ENCODE measurements at regions not wholly inside any gene's neighbourhood (a gene's known extent, or its start where the extent isn't known, plus 50 kb on each side); places are given as distances from the start of the nearest gene placed in this dataset.

DNA sequence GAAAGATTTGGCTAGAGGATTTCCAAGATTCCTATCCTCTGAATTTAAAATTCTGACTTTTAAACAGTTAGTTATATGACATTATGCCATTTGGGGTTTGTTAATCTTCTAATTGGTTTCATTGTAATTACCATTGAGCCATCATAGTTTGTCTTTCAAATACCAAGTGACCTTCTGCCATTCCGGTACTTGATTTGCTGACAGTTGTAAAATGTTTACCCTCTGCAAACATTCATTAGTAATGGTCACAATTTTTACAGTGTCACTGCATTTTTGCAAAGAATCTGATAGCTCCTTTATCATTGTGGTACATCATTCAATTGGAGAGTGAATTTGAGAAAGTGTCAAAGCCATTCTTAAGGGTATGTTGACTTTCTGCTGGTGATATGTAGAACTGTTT is 645.0 kb upstream of the TBL1XR1 start:
- TF ChIP-seq CTCF (IDR thresholded peaks at IDR 0.05), result no peak
- no peak for TF ChIP-seq POLR2AphosphoS5 (IDR thresholded peaks at IDR 0.05)
- TF ChIP-seq EP300 (IDR thresholded peaks at IDR 0.05), result no peak
